ENCODE measurements at regions not wholly inside any gene's neighbourhood (a gene's known extent, or its start where the extent isn't known, plus 50 kb on each side); places are given as distances from the start of the nearest gene placed in this dataset.

DNA sequence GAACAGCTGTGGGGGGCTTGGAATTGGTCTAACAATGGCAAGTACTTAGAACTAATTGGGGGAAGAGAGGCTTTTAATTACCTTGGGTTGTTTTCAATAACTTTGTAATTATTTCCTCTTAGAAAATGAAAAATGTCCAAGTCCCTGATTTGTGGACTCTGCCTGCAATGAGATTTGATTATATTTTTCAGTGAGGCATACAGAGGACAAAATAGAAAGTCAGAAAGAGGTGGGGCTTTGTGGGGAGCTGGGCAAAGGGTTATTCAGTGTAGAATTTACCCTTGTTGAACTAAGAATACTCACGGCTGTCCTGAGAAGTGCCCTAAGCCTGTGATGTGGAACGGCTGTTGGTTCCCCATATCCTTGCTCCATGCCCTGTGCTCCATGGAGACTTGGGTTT, 153.0 kb downstream of the ICE1 start:
- no peaks in the 10 kb centered on the region for H3K27me3 ChIP-seq (ENCODE audit: insufficient read depth, low read length)
- H3K4me1 ChIP-seq (ENCODE audit: insufficient read depth, low read length, severe bottlenecking) = no peaks in the 10 kb centered on the region
- no peaks in the 10 kb centered on the region for H3K9me3 ChIP-seq (ENCODE audit: low read length)
- H3K4me3 ChIP-seq (ENCODE audit: low read depth, low read length, poor library complexity, severe bottlenecking) = no peak overlapping the region
- H3K27ac ChIP-seq (ENCODE audit: low read depth, low read length, poor library complexity, severe bottlenecking) = no peak overlapping the region
- H3K9ac ChIP-seq (ENCODE audit: low read length) = no peak overlapping the region
- no peaks in the 10 kb centered on the region for H3K79me2 ChIP-seq (ENCODE audit: insufficient read depth, low read length)
- H3F3A ChIP-seq (ENCODE audit: insufficient read depth, low read length) = no peaks in the 10 kb centered on the region
- no peak for TF ChIP-seq EZH2 (IDR thresholded peaks at IDR 0.05; ENCODE audit: borderline replicate concordance, low read length)
- TF ChIP-seq, protein P1, sequence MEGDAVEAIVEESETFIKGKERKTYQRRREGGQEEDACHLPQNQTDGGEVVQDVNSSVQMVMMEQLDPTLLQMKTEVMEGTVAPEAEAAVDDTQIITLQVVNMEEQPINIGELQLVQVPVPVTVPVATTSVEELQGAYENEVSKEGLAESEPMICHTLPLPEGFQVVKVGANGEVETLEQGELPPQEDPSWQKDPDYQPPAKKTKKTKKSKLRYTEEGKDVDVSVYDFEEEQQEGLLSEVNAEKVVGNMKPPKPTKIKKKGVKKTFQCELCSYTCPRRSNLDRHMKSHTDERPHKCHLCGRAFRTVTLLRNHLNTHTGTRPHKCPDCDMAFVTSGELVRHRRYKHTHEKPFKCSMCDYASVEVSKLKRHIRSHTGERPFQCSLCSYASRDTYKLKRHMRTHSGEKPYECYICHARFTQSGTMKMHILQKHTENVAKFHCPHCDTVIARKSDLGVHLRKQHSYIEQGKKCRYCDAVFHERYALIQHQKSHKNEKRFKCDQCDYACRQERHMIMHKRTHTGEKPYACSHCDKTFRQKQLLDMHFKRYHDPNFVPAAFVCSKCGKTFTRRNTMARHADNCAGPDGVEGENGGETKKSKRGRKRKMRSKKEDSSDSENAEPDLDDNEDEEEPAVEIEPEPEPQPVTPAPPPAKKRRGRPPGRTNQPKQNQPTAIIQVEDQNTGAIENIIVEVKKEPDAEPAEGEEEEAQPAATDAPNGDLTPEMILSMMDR (IDR thresholded peaks at IDR 0.05; ENCODE audit: low read length) = no peak
- no peaks in the 10 kb centered on the region for H3K36me3 ChIP-seq (ENCODE audit: insufficient read depth, low read length)
- no peak overlapping the region for H2AFZ ChIP-seq (ENCODE audit: low read length)
- no peak overlapping the region for H3K4me2 ChIP-seq (ENCODE audit: low read length)
- no peaks in the 10 kb centered on the region for H4K20me1 ChIP-seq (ENCODE audit: insufficient read depth, low read length)
- H3K9me2 ChIP-seq (ENCODE audit: low read depth, low read length) = no peaks in the 10 kb centered on the region

DNA sequence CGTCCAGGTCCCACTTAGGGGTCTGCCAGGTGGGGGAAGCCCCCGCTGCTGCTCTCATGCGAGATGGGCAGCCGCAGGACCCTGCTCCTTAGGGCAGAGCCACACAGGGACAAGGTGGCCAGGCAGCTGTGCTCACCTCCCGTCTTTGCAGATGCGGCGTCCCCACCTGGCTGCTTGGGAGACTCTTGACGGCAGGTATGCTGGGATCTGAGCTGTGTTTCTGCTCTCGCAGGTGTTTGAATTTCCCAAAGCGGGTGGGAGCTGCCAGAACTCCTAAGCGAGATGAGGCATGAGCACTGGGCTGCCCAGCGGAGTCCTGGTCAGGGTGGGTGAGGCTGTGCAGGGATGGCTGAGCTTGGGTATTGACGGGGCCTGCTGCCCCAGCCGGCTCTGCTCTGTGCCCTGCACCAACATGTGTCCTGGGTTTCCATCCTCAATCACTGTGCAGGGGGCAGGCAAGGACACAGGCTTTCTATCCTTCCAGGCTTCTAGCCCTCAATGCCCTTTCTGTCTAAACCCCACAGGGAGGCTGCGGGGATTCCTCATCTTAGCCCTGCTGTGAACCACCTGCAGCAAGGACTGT, 151.4 kb downstream of the ICE1 start:
- no peaks in the 10 kb centered on the region for H3K9me2 ChIP-seq (ENCODE audit: low read depth, low read length)
- no peak overlapping the region for H3K27ac ChIP-seq (ENCODE audit: low read depth, low read length, poor library complexity, severe bottlenecking)
- H3K4me3 ChIP-seq (ENCODE audit: low read depth, low read length, poor library complexity, severe bottlenecking) = no peak overlapping the region
- H3K9me3 ChIP-seq (ENCODE audit: low read length) = no peaks in the 10 kb centered on the region
- no peak overlapping the region for H2AFZ ChIP-seq (ENCODE audit: low read length)
- H3K27me3 ChIP-seq (ENCODE audit: insufficient read depth, low read length) = no peaks in the 10 kb centered on the region
- H4K20me1 ChIP-seq (ENCODE audit: insufficient read depth, low read length) = no peaks in the 10 kb centered on the region
- no peaks in the 10 kb centered on the region for H3F3A ChIP-seq (ENCODE audit: insufficient read depth, low read length)
- no peaks in the 10 kb centered on the region for H3K4me1 ChIP-seq (ENCODE audit: insufficient read depth, low read length, severe bottlenecking)
- H3K9ac ChIP-seq (ENCODE audit: low read length) = no peak overlapping the region
- H3K4me2 ChIP-seq (ENCODE audit: low read length) = no peak overlapping the region
- no peaks in the 10 kb centered on the region for H3K79me2 ChIP-seq (ENCODE audit: insufficient read depth, low read length)
- TF ChIP-seq, protein P1 (IDR thresholded peaks at IDR 0.05; ENCODE audit: low read length) = no peak
- TF ChIP-seq EZH2 (IDR thresholded peaks at IDR 0.05; ENCODE audit: borderline replicate concordance, low read length) = no peak
- no peaks in the 10 kb centered on the region for H3K36me3 ChIP-seq (ENCODE audit: insufficient read depth, low read length)

DNA sequence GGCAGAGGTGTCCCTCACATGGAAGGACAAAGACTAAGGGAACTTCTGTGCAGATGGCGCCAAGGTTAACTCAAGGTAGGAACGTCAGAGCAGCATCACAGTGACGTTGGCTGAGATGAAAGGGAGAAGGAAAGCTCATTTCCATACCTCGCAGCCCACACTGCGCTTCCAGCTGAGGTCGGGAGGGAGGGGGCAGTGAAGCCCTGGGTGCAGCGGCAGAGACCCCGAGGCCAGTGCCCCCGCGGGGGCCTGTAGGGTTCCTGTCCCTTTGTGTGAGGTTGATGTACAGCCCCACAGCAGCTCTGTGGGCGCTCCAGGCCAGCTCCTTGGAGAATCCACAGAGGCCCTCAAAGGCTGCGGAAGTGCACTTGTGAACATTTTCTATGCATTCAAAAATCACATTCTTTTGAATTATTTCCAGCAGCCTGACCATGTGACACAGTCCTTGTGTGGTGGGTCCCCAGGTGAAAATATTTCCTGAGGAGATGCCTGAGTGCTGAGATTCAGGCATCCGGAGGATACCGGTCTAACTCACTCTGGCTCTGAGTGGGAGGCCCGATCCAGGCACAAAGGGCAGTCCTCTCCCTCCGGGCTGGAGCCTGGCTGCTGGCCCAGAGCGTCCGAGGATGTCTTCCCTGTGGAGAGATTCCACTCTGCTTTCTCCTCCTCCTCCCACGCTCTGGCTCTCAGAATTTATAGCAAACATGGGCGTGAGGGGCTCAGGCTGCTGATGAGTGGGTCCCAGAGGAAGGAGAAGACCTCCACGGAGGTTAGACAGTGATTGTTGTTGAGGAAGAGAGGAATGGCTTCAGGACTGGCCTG, 150.7 kb downstream of the ICE1 start:
- Histone ChIP-seq H3K27me3 (ENCODE audit: insufficient read depth, low read length) (no peaks in the 10 kb centered on the region), H3K9me2 (ENCODE audit: low read depth, low read length) (no peaks in the 10 kb centered on the region), H3K4me1 (ENCODE audit: insufficient read depth, low read length, severe bottlenecking) (no peaks in the 10 kb centered on the region), H3K9me3 (ENCODE audit: low read length) (no peaks in the 10 kb centered on the region), H3K9ac (ENCODE audit: low read length) (no peak overlapping the region), H3K4me3 (ENCODE audit: low read depth, low read length, poor library complexity, severe bottlenecking) (no peak overlapping the region), H2AFZ (ENCODE audit: low read length) (no peak overlapping the region), H4K20me1 (ENCODE audit: insufficient read depth, low read length) (no peaks in the 10 kb centered on the region), H3K79me2 (ENCODE audit: insufficient read depth, low read length) (no peaks in the 10 kb centered on the region), H3K36me3 (ENCODE audit: insufficient read depth, low read length) (no peaks in the 10 kb centered on the region), H3F3A (ENCODE audit: insufficient read depth, low read length) (no peaks in the 10 kb centered on the region), H3K27ac (ENCODE audit: low read depth, low read length, poor library complexity, severe bottlenecking) (no peak overlapping the region), H3K4me2 (ENCODE audit: low read length) (no peak overlapping the region)
- TF ChIP-seq, protein P1 (IDR thresholded peaks at IDR 0.05; ENCODE audit: low read length) = no peak
- TF ChIP-seq EZH2 (IDR thresholded peaks at IDR 0.05; ENCODE audit: borderline replicate concordance, low read length) = no peak
